ENCODE measurements at regions not wholly inside any gene's neighbourhood (a gene's known extent, or its start where the extent isn't known, plus 50 kb on each side); places are given as distances from the start of the nearest gene placed in this dataset.

- no peak for TF ChIP-seq POLR2A (IDR thresholded peaks at IDR 0.05)
- TF ChIP-seq CTCF (IDR thresholded peaks at IDR 0.05) = no peak
These were observed 242.1 kb upstream of the JUN start for GRCh38 chr1:59025898-59026426.

All from thyroid gland (tissue), 4 donors.